ENCODE measurements at regions not wholly inside any gene's neighbourhood (a gene's known extent, or its start where the extent isn't known, plus 50 kb on each side); places are given as distances from the start of the nearest gene placed in this dataset.

DNA sequence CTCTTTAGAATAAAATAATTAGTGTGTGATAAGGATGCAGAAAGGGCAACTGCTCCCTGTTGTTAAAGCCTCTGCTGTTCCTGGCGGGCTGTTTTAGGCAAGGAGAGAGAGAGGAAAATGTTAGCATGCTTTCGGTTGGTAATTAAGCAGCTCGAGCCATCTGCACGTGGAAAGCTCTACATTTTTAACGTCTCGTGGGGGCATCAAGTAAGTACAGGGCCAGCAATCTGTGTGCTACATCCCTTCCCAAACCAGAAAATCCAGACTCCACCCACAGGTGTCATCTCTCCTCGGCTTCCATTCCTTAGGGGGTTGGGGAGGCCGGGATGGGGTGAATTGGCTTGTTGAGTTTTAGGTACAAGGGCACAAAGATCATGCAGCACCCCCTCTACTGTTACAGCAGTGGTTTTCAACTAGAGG is 62.4 kb upstream of the MARCHF10 start:
- TF ChIP-seq EZH2phosphoT487 (IDR thresholded peaks at IDR 0.05; ENCODE audit: borderline replicate concordance, low read depth, low read length): no peak
- TF ChIP-seq, protein P1, sequence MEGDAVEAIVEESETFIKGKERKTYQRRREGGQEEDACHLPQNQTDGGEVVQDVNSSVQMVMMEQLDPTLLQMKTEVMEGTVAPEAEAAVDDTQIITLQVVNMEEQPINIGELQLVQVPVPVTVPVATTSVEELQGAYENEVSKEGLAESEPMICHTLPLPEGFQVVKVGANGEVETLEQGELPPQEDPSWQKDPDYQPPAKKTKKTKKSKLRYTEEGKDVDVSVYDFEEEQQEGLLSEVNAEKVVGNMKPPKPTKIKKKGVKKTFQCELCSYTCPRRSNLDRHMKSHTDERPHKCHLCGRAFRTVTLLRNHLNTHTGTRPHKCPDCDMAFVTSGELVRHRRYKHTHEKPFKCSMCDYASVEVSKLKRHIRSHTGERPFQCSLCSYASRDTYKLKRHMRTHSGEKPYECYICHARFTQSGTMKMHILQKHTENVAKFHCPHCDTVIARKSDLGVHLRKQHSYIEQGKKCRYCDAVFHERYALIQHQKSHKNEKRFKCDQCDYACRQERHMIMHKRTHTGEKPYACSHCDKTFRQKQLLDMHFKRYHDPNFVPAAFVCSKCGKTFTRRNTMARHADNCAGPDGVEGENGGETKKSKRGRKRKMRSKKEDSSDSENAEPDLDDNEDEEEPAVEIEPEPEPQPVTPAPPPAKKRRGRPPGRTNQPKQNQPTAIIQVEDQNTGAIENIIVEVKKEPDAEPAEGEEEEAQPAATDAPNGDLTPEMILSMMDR (conservative IDR thresholded peaks at IDR 0.05; ENCODE audit: low read length): no peak
